HepG2 (cell line): ENCODE measurements at regions not wholly inside any gene's neighbourhood (a gene's known extent, or its start where the extent isn't known, plus 50 kb on each side); places are given as distances from the start of the nearest gene placed in this dataset.

Experiments used
- ATAC-seq: fragments of 200-7000 bp; cut with Tn5 transposase; 3 replicates; pipeline ENCODE4 v1.9.1; 2020; ENCODE audit warnings: mild to moderate bottlenecking, moderate library complexity
- BruUV-seq: library from RNA; stranded (reverse); fragments of 400-500 nt; replicated peaks from 2 replicates; lab custom pipeline; 2021; lab: Mats Ljungman, UMichigan
- CTCF ChIA-PET: fragments of 300-600 bp; formaldehyde crosslinking; extraction: SDS; loops from one replicate; lab custom pipeline; 2021; ENCODE audit warnings: low total read pairs, inconsistent platforms, low intra/inter-chr PET ratio; lab: Yijun Ruan, JAX
- POLR2A ChIA-PET: fragments of 350-600 bp; sonication (Branson Sonifier 250); formaldehyde crosslinking; loops from one replicate; lab custom pipeline; 2020; ENCODE audit warnings: antibody characterized with exemption, inconsistent platforms; lab: Yijun Ruan, JAX
- DNase-seq: peaks from one replicate; pipeline ENCODE4 v3.0.0-alpha.2; 2015; ENCODE audit warnings: low spot score
- FAIRE-seq: peaks from 3 replicates; lab custom pipeline; 2011; peaks lifted over from hg19 to GRCh38; lab: Jason Lieb, UNC
- H2AFZ ChIP-seq: one replicate; pipeline ENCODE4 v1.6.1; 2011; ENCODE audit warnings: low read length, inconsistent platforms
- H3K27ac ChIP-seq: fragments of 300-600 bp; 3 replicates; pipeline ENCODE4 v1.8.0; 2011; ENCODE audit warnings: mixed run types, mild to moderate bottlenecking, mixed read lengths, low read length, inconsistent platforms; ENCODE audit not compliant: insufficient read depth; ENCODE audit errors: extremely low read length
- H3K27me3 ChIP-seq, 2 experiments: fragments of 200-600 bp in 1 of 2; 2 replicates in 1 of 2; 3 replicates in 1 of 2; pipeline versions ENCODE4 v1.6.0 to v1.8.0; 2011; ENCODE audit warnings: low read length in 2 of 2, mild to moderate bottlenecking in 2 of 2, moderate library complexity in 2 of 2, inconsistent platforms in 1 of 2; ENCODE audit not compliant: insufficient read depth in 2 of 2, control insufficient read depth in 1 of 2
- H3K36me3 ChIP-seq, 2 experiments: fragments of 200-600 bp in 1 of 2; replicated peaks in 1 of 2; 2 replicates in 1 of 2; 3 replicates in 1 of 2; pipeline versions ENCODE4 v1.5.1 to v1.8.0; 2011; ENCODE audit warnings: low read length in 2 of 2, inconsistent platforms in 1 of 2; ENCODE audit not compliant: insufficient read depth in 2 of 2, control insufficient read depth in 1 of 2
- H3K4me1 ChIP-seq: 2 replicates; pipeline ENCODE4 v1.5.1; 2012; ENCODE audit warnings: low read length, inconsistent platforms; ENCODE audit not compliant: insufficient read depth
- H3K4me2 ChIP-seq: 2 replicates; pipeline ENCODE4 v1.6.0; 2011; ENCODE audit warnings: low read depth, low read length, inconsistent platforms
- H3K4me3 ChIP-seq, 3 experiments: fragments of 200-600 bp in 1 of 3; sonication (generic), shearing (Covaris generic) in 1 of 3; replicated peaks in 1 of 3; 2 replicates each; pipeline ENCODE4 v1.5.1; 2011 to 2016; ENCODE audit warnings: low read length in 3 of 3, inconsistent platforms in 2 of 3, low read depth in 2 of 3, mild to moderate bottlenecking in 2 of 3, control low read depth in 1 of 3, mixed read lengths in 1 of 3; ENCODE audit not compliant: insufficient read depth in 1 of 3
- H3K79me2 ChIP-seq: one replicate; pipeline ENCODE4 v1.6.1; 2011; ENCODE audit warnings: low read length, inconsistent platforms; ENCODE audit not compliant: insufficient read depth
- H3K9ac ChIP-seq: 2 replicates; pipeline ENCODE4 v1.6.0; 2011; ENCODE audit warnings: mild to moderate bottlenecking, low read depth, low read length, inconsistent platforms; ENCODE audit not compliant: insufficient read depth
- H3K9me3 ChIP-seq: 2 replicates; pipeline ENCODE4 v1.5.1; 2012; ENCODE audit warnings: mild to moderate bottlenecking, low read length
- H4K20me1 ChIP-seq: 2 replicates; pipeline ENCODE4 v1.6.0; 2011; ENCODE audit warnings: inconsistent platforms, mild to moderate bottlenecking, low read length, moderate library complexity; ENCODE audit not compliant: insufficient read depth
- FOXP4 ChIP-seq: sonication (generic); formaldehyde crosslinking; IDR thresholded peaks from 2 replicates; pipeline ENCODE4 v1.4.0; 2020; ENCODE audit warnings: missing genetic modification reagents
- HBP1 ChIP-seq: IDR thresholded peaks from 2 replicates; pipeline ENCODE4 v1.6.1; 2016; ENCODE audit warnings: low read depth, control low read depth
- HES4 ChIP-seq: sonication (generic); formaldehyde crosslinking; IDR thresholded peaks from 2 replicates; pipeline ENCODE4 v1.9.0; 2021; ENCODE audit warnings: mild to moderate bottlenecking, missing genetic modification reagents, borderline replicate concordance
- MAFF ChIP-seq: IDR thresholded peaks from 2 replicates; pipeline ENCODE4 v1.6.1; 2011; ENCODE audit warnings: low read depth, low read length, improper control_type of control experiment
- MZF1 ChIP-seq: sonication (generic); formaldehyde crosslinking; IDR thresholded peaks from 2 replicates; pipeline ENCODE4 v1.8.1; 2023; ENCODE audit warnings: mild to moderate bottlenecking, missing genetic modification reagents, borderline replicate concordance
- POLR2AphosphoS5 ChIP-seq: IDR thresholded peaks from 2 replicates; pipeline ENCODE4 v1.6.1; 2012; ENCODE audit warnings: low read depth, low read length
- TAF1 ChIP-seq: sonication (generic); formaldehyde crosslinking; IDR thresholded peaks from 2 replicates; pipeline ENCODE4 v1.4.0; 2020; ENCODE audit warnings: missing genetic modification reagents
- TEAD3 ChIP-seq: optimal IDR thresholded peaks from 2 replicates; pipeline ENCODE3; 2016; ENCODE audit warnings: borderline replicate concordance
- THAP7 ChIP-seq: sonication (generic); formaldehyde crosslinking; IDR thresholded peaks from 2 replicates; pipeline ENCODE4 v1.8.1; 2023; ENCODE audit warnings: mild to moderate bottlenecking, missing genetic modification reagents
- THAP9 ChIP-seq: sonication (generic); formaldehyde crosslinking; IDR thresholded peaks from 2 replicates; pipeline ENCODE4; 2020; ENCODE audit warnings: missing genetic modification reagents, mild to moderate bottlenecking, borderline replicate concordance
- ZBTB39 ChIP-seq: sonication (generic); formaldehyde crosslinking; IDR thresholded peaks from 2 replicates; pipeline ENCODE4 v1.5.0; 2020; ENCODE audit warnings: missing genetic modification reagents
- ZNF282 ChIP-seq: fragments of 450-650 bp; IDR thresholded peaks from 2 replicates; pipeline ENCODE4 v1.6.1; 2018; ENCODE audit not compliant: partially characterized antibody
- ZNF569 ChIP-seq: sonication (generic); formaldehyde crosslinking; IDR thresholded peaks from 2 replicates; pipeline ENCODE4 v1.5.0; 2020; ENCODE audit warnings: mild to moderate bottlenecking, missing genetic modification reagents, moderate library complexity, borderline replicate concordance
- ZNF777 ChIP-seq: sonication (generic); formaldehyde crosslinking; IDR thresholded peaks from 2 replicates; pipeline ENCODE4 v1.4.0; 2020; ENCODE audit warnings: missing genetic modification reagents
- WGBS: methylation state at CpG from one replicate; pipeline ENCODE4 v1.1.6; 2017; ENCODE audit warnings: low lambda C conversion rate; 5-methylcytosine and 5-hydroxymethylcytosine counted together
- in situ Hi-C: cut with HindIII; loops from 2 replicates; pipeline ENCODE4 v1.10.0; 2017; ENCODE audit warnings: low pct_unique_long_range_greater_than_20kb; ENCODE audit not compliant: extremely low pct_ligation_motif_present
- intact Hi-C: fragments of 100-400 bp; cut with micrococcal nuclease; formaldehyde crosslinking; loops from one replicate; pipeline ENCODE4 v1.10.0; 2022; ENCODE audit not compliant: unreplicated experiment

- DNase-seq (no peak), ATAC-seq (no peak), FAIRE-seq (no peak)
- H2AFZ ChIP-seq: no peak overlapping the region
- no TSS peak for BruUV-seq
- intact Hi-C loops: no loop called here
- H3K27me3 ChIP-seq: no peaks in the 10 kb centered on the region
- H3K9ac ChIP-seq: no peak overlapping the region
- no peaks in the 10 kb centered on the region for H3K9me3 ChIP-seq
- H3K4me2 ChIP-seq: no peak overlapping the region
- 26% methylated on average over 5 of the region's 5 CpGs for WGBS
- H4K20me1 ChIP-seq: no peaks in the 10 kb centered on the region
- no peak overlapping the region for H3K27ac ChIP-seq
- TF ChIP-seq POLR2AphosphoS5: no peak
- no peak for TF ChIP-seq MZF1 (CRISPR knock-in tag)
- no peak for TF ChIP-seq MAFF
- TF ChIP-seq TEAD3 (CRISPR knock-in tag): no peak
- TF ChIP-seq HES4 (CRISPR knock-in tag): no peak
- no peak for TF ChIP-seq ZNF777 (CRISPR knock-in tag)
- no peak for TF ChIP-seq ZNF282
- TF ChIP-seq ZBTB39 (CRISPR knock-in tag): no peak
- TF ChIP-seq HBP1 (CRISPR knock-in tag): no peak
- no peak for TF ChIP-seq THAP7 (CRISPR knock-in tag)
- no peak for TF ChIP-seq FOXP4 (CRISPR knock-in tag)
- no peak for TF ChIP-seq TAF1
- no peak for TF ChIP-seq ZNF569
- no peak for TF ChIP-seq THAP9 (CRISPR knock-in tag)
- CTCF ChIA-PET: no interaction called here
- H3K36me3 ChIP-seq: no peaks in the 10 kb centered on the region
- H3K4me3 ChIP-seq: no peak overlapping the region
- H3K4me1 ChIP-seq: no peaks in the 10 kb centered on the region
- POLR2A ChIA-PET: no interaction called here
- in situ Hi-C loops: no loop called here
- no peaks in the 10 kb centered on the region for H3K79me2 ChIP-seq
Observed at GRCh38 chr2:15863494-15864175, 76.7 kb upstream of the MYCN start.
